NCI-H345 (cell line): ENCODE measurements at regions not wholly inside any gene's neighbourhood (a gene's known extent, or its start where the extent isn't known, plus 50 kb on each side); places are given as distances from the start of the nearest gene placed in this dataset.
"Not testable (repeated sequence)": the region's sequence is repeated elsewhere in the genome, so short reads cannot be mapped to it uniquely, and the experiment has no call there.

Source experiments
- DNase-seq: peaks from one replicate; lab custom pipeline; 2025; lab: John Stamatoyannopoulos, UW

DNA sequence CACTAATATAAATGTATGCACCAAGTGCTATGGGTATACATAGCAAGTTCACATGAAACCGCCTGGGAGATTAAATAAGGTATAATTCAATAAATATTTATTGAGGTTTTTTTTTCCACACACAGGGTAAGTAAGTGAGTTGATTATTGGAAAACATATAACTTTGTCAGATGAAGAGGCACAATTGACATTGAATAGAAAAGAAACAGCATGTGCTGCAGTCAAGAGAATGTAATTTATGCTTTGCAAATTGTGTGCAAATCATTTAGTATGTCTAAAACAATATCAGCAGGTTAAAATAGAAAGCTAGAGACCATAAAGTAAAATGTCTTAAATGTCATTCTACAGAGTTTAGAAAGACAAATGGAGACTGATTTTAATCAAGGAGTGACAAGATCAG is 560.0 kb downstream of the AMY1C start:
- no peak for DNase-seq

DNA sequence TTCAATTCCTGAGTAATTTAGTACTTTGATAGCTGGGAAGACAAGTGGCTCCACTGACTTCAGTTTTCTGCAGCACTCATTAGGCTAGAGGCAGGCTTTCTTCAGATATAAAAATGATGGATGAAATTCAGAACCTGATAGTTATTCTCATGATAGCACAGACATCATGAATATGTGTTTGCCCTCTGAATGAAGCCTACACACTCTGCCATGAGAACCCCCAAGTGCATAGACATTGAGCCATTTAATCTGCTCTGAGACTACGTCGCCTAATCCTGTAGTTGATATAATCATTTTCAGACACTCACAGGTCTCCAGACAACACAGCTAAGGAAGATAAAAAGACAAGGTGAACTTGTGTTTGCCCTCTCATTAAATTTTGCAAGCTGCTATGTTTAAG is 566.1 kb downstream of the AMY1C start:
- DNase-seq, result no peak

DNA sequence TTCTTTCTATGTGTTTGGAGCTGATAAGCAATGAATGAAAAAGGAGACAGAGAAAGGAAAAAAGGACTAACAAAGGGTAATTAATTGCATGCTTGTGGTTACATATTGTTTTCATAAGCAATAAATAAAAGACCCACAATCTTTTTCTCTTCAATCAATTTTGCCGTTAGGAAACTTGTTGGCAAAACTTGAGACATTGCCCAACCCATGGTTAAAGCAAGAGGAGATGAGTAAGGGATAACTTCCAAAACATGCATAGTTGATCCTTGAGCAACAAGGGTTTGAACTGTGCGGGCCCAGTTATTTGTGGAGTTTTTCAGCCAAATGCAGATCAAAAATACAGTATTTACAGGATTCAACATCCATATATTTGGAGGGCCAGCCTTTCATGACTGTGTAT is 572.4 kb downstream of the AMY1C start:
- no peak for DNase-seq

DNA sequence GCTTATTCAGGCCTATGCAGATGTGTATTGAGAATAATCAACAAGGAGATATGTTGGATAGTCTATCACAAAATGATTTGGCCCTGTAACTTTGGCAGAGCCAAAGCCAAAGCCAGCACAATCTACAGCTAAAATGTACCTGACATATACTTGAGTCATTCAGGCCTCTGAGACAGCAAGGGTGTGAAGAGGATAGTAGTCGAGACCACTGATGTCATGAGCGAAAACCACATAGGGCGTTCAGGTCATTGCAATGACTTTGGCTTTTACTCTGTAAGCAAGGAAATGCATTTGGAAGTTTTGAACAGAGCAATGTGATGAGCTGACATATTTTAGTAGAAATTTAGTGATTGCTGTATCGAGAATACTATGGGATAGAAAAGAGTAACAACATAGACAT is 579.6 kb downstream of the AMY1C start:
- no peak for DNase-seq

DNA sequence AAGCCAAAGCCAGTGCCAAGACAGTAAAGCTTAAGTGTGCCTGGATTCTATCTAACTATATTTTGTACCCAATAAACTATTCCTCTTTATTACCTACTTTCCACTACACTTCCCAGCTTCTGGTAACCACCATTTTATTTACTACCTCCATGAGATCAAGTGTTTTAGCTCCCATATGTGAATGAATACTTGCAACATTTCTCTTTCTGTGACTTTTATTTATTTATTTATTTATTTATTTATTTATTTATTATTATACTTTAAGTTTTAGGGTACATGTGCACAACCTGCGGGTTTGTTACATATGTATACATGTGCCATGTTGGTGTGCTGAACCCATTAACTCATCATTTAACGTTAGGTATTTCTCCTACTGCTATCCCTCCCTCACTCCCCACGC is 582.1 kb downstream of the AMY1C start:
- DNase-seq, result no peak

DNA sequence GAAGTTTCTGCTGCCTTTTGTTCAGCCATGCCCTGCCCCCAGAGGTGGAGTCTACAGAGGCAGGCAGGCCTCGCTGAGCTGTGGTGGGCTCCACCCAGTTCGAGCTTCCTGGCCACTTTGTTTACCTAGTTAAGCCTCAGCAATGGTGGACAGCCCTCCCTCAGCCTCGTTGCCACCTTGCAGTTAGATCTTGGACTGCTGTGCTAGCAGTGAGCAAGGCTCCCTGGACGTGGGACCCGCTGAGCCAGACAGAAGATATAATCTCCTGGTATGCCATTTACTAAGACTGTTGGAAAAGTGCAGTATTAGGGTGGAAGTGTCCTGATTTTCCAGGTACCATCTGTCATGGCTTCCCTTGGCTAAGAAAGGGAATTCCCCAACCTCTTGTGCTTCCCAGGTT is 588.2 kb downstream of the AMY1C start:
- not testable (repeated sequence) for DNase-seq

DNA sequence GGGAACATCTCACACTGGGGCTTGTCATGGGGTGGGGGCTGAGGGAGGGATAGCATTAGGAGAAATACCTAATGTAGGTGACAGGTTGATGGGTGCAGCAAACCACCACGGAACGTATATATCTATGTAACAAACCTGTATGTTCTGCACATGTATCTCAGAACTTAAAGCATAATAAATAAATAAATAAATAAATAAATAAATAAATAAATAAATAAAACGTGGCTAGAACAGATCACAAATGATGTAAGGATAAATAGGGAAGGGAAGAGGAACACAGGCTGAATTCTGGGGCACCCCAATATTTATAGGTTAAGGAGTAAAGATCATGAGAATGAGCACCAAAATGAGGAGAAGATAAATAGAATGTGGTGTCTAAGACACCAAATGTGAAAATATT is 592.2 kb downstream of the AMY1C start:
- DNase-seq, result no peak

DNA sequence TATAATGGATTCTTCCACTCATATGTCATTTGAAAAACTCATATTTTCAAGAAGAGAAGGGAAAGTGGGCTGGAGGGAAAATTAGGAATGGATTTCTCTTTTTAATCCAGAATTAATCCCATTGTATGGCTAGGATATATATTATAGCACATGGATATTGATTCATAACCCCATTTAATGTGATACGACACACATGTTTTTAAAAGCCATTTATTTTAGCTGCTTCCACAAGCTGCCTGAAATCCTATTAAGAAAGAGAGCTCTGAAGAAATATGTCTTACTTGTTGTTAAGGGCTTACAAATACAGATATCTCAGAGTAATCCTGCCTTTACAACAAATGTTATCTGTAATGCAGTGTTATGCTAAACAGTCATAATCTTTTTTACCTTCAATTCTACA is 598.6 kb downstream of the AMY1C start:
- DNase-seq, result no peak

DNA sequence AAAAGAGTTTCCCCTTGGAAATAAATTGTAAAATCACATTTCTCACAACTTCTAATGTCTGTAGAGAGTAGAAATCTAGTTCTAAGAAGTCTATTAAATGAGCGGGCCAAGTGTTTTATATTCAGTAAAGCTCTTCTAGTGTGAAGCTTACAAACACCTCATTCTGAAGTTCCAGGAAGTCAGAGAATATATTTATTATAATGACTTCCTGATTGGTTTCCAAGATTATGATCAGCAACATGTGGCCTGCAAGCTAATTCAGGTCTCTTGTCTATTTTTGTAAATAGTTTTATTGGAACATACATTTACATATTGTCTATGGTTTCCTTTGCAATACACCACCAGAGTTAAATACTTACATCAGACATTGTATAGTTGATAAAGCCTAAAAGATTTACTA is 603.9 kb downstream of the AMY1C start:
- DNase-seq, result no peak

DNA sequence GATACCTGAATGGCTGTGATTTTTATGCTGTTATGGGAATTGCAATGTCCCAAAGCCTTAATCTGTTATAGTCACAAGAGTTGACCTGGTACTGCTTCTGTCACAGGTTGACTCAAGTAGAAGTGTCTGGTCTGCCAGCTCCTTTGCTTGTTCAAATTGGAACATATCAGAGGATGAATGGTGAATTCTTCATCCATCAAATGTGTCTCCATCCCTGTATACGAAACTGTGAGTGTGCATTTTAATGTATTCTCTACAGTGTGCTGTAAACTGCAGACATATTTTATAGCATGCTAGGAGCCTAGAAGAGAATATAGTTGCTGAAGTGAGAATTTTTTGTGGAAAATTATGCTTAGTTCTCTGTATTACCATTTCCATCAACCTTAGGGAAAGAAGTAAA is 608.4 kb downstream of the AMY1C start:
- no peak for DNase-seq

DNA sequence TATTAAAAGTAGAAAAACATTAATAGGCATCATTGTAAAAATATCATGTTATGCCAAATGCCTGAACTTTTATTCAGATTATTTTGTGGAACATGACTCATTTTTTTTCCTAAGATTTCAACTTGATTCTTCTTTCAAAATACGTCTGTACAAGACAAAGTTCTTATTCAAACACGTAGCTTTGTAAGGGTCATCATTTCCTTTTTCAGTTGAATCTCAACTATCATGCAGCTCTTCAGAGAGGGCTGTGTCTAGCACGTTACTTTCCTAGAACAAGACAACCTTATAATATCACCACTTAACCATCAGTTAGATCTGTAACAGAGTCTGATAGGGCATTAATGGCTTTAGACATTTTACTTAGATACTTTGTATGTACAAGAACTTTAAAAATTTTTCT is 608.9 kb downstream of the AMY1C start:
- no peak for DNase-seq

DNA sequence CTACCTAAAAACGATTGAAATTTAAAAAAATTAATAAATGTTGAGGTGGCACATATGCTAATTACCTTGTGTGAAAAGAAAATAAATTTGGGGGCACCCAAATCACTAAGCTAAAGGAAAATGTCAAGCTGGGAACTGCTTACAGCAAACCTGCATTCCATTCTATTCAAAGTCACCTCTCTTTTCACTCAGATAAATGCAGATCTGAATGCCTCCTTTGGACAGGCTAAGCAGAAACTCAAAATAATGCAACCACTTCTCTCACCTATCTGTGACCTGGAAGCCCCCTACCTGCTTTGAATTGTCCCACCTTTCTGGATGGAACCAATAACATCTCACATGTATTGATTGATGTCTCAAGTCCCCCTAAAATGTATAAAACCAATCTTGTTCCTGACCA is 628.7 kb downstream of the AMY1C start:
- no peak for DNase-seq

DNA sequence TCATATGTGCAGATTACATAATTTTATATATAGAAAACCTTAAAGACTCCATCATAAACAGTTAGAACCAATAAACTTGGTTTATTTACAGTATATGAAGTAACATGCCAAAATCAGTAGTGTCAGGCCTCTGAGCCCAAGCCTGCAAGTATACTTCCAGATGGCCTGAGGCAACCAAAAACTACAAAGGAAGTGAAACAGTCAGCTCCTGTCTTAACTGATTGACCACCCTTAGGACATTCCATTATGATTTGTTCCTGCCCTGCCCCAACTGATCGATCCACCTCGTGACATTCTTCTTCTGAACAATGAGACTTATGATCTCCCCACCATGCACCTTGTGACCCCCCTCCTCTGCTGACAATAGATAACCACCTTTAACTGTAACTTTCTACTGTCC is 630.3 kb downstream of the AMY1C start:
- no peak for DNase-seq

DNA sequence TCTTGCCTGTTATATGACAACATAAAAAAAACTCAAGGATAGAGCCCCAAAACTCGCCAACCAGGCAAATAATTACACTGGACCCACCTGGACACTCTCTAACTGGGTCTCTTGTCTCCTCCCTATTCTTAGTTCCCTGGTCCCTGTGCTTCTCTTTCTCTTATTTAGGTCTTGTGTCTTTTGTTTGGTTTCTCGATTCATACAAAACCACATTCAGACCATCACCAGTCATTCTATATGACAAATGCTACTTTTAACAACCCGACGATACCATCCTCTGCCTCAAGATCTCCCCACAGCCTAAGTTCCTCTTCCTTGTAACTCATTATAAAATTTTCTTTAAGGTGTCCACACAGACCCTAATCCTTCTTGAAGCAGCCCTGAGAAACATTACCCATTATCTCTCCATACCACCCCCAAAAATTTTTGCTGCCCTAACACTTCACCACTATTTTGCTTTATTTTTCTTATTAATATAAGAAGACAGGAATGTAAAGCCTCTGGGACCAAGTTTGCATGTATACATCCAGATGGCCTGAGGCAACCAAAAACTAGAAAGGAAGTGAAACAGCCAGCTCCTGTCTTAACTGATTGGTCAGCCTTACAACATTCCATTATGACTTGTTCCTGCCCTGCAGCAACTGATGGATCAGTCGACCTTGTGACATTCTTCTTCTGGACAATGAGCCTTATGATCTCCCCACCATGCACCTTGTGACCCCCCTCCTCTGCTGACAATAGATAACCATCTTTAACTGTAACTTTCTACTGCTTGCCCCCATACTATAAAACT is 638.2 kb downstream of the AMY1C start:
- no peak for DNase-seq

DNA sequence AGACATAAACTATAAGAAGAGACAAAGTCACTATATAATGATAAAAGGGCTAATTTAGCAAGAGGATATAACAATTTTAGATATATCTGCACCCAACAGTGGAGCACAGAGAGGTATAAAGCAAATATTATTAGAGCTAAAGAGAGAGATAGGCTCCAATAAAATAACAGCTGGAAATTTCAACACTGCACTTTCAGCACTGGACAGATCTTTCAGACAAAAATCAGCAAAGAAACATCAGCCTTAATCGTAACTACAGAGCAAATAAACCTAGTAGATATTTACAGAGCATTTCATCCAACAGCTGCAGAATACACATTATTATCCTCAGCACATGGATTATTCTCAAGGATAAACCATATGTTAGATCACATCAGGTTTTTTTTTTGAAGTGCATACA is 642.9 kb downstream of the AMY1C start:
- DNase-seq, result no peak

DNA sequence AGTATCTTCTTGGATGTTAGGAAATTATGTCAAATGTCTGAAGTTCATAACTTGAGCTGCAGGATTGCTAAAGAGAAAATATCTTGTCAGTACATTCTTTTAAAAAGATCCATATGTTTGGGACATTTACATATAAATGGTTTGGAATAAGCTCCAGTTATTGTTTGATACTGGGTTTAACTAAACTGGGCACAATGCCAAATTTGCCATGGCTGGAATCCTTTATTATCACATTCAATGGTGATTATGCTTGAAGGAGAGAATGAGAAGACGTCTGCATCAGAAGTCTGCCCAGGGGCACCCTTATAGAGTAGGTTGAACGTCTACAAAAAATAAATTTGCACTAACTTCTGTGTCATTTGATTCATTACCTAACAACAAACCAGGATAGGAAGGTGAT is 652.5 kb downstream of the AMY1C start:
- DNase-seq, result peak; percentile 75

DNA sequence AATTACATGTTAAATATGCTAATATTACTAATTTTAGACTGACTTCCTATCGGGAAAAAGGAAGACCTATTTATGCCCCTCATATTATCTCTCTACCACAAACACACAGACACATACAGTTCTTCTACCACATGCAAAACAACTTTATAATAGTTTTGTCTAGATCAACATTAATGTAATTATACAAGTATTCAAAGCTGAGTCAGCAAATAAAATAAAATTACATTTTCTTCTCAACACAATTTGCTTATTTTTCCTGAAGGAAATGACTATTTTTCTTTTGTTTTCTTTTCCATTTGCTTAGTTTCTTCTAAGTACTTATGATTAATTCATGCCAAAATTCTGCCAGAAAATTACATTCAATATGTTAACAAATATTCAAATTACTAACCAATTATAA is 654.2 kb downstream of the AMY1C start:
- no peak for DNase-seq

DNA sequence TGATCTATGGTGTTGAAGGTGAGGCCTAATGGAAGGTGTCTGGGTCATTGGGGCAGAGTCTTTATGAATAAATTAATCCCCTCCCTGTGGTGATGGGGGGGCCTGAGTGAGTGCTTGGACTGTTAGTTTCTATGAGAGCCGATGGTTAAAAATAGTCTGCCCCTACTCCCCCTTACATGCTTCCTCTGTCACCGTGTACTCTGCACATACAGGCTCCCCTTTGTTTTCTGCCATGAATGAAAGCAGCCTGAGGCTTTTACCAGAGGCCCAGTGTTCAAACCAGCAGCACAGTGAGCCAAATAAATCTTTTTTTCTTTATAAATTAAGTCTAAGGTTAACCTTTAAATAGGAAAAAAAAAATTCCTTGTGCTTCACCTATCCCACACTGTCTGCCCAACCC is 657.0 kb downstream of the AMY1C start:
- DNase-seq, result no peak

DNA sequence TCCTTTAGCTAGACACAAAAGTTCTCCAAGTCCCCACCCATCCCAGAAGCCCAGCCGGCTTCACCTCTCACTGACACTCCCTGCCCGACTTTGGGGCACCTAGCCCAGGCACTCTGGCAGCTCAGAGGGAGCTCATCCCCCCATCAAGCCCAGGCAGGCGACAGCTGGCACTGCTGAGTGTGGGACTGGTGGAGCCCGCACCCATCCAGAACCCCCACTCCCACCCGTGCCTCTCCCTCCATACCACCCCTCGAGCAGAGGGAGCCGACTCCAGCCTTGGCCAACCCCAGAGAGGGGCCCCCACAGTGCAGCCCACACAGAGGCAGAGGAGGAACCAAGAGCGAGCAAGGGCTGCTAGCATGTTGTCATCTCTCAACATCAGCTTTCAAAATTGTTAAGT is 658.6 kb downstream of the AMY1C start:
- DNase-seq, result no peak

DNA sequence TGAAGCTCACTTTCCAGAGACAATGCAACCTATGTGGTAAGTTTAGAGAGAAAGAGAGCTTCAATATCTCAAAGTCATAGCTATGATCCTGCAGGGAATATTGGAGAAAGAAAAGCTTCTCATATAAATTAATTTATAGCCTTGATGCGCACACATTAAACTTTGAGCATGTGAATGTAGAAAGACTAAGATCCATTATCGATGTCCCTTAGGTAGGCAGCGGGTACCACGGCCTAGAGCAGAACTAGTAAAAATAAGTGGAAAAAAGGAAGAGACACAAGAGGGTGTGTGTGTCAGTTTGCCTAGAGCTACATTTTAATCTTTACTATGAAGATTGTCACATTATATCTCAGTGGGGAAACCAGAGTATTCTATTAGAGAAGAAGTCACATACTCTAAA is 685.6 kb downstream of the AMY1C start:
- DNase-seq, result no peak

DNA sequence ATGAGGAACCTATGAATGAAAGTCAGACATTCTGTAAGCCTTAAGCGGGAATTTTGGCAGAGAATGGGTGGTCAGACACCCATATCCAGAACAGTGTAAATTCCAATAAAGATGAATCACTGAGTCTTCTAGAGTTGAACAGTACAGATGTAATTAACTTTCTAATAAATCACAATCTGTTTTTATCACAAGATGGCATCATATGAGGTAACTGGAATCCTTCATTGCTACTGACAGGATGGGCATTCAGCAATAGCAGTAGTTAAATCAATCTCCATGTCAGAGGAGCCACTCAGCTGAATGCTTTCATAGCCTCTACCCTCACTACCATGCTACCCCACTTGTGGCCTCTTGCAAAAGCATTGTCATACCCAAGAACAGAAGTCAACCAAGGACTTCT is 690.3 kb downstream of the AMY1C start:
- DNase-seq, result no peak

DNA sequence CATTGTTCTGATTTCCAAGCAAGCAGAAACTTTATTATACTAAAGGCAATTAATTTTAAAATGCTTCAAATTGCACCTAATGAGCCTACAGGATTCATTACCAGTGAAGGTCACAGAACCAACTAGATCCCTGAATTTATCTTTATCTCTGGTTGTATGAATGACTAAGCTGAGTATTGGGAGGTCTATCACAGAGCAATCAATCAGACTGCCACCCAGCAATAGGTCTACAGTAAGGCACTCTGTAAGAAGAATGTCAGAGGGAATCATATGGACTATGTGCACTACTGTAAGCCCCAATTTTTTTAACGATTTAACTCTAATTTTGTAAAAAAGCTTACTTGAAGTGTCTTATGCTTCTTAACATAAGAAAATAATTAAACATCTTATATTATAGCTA is 707.0 kb downstream of the AMY1C start:
- no peak for DNase-seq

DNA sequence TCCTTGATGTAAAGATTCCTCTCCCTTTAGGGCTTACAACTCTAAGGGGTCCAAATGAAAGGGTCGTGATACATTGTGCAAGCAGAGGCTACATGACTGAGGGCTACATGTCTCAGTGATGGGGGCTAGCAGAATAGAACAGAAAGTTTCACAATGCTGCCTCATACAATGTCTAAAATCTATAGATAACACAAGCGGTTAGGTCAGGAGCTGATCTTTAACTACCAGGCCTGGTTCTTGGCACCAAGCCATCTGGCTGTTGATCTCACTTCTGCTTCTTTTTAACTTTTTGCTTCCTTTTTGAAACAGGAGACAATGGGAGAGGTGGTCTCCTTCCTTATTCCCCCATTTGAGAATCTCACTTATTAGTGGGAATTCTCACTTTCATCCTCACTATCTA is 710.2 kb downstream of the AMY1C start:
- no peak for DNase-seq

DNA sequence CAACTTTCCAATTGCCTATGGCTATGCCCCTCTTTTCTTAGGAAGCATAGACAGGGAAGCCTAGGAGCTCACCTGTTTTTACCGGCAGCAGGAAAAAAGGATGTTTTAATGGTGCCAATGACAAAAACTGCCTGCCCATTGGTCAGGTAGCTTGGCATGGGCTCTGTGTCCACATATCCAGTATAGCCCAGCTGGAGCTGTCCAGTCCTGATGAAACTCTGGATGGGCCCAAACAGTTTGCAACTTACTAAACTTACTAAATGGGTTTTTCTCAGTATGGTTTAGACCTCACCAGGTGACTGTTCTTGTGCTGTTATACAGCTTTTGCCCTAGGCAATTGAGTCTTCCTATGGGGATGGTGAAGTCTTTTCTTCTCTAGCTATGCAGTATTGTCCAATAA is 711.2 kb downstream of the AMY1C start:
- DNase-seq, result no peak
